HG03342 (cell line): ENCODE measurements at regions not wholly inside any gene's neighbourhood (a gene's known extent, or its start where the extent isn't known, plus 50 kb on each side); places are given as distances from the start of the nearest gene placed in this dataset.

Experiments
- ATAC-seq: cut with Tn5 transposase; IDR thresholded peaks from one replicate; pipeline ENCODE4 v1.9.1; 2021; ENCODE audit warnings: mild to moderate bottlenecking, moderate library complexity; ENCODE audit not compliant: unreplicated experiment

DNA sequence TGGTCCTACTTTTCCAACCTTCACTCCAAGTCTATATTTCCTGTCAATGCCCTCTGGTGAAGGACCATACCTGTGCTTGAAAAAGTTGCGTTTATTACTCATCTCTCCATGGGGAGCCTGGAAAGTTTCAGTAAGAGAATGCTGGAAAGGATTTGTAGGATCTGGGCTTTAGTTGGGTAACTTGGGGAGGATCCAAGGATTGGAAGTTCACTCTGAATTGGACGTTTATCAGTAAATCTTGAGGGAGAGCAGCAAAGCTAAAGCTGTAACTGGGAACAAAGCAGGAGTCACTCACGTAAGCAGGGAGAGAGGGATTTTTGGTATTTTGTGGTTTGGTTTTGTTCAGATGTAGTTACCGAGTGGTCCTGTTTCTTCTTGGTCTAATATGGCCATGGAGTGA, 51.4 kb upstream of the NPVF start:
- no peak for ATAC-seq

DNA sequence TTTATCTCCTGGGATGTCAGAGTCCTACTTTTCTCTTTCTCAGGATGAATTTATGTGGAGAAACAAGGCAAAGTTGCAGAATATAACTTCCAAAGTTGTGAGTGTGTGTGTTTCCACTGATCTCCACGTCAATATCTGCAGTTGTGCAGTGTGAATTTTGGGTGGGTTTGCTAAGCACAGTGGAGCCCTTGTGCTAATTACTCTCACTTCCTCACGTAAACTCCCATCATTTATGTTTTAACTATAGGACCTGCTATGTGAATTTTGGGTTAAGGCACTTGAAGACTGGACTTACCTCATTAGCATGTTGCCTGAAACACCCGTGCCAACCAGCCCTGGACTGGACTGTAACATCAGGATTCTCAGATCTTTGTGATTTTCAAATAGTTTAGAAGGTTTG, 51.9 kb upstream of the NPVF start:
- no peak for ATAC-seq

DNA sequence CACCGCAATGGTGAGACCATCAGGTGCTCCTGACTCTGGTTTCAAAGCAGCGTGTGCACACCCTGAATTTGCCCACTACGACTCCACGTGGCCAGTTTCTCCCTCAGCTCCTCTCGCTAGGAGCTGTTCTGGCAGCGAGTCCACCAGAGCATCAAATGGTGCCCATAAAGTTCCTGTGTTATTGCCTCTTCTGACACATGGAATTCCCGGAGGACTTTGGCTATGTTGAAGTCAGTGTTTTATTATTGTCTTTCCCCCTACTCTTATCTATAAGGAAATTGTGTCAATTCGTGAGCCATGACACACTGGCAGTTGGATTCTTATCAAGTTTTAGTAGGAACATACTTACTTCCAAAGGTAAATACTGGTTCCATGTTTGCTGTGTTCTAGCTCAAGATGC, 53.9 kb upstream of the NPVF start:
- ATAC-seq: no peak

DNA sequence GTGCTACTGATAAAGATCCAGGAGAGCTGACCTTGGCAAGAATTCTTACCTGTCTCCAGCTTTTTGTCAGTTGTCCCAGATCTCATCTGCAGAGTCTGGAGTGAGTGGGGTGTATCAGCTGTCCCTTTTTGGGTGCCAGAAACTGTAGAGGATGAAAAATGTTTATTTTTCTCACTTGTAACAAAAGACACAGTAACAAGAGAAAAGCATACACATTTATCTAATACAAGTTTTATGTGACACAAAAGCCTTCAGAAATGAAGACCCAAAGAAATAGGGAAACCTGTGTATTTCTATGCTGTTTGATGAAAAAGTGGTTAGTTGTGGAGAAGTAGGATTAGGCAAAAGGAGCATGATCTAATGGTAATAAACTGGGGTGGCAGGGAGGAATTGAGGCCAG, 58.5 kb upstream of the NPVF start:
- no peak for ATAC-seq

DNA sequence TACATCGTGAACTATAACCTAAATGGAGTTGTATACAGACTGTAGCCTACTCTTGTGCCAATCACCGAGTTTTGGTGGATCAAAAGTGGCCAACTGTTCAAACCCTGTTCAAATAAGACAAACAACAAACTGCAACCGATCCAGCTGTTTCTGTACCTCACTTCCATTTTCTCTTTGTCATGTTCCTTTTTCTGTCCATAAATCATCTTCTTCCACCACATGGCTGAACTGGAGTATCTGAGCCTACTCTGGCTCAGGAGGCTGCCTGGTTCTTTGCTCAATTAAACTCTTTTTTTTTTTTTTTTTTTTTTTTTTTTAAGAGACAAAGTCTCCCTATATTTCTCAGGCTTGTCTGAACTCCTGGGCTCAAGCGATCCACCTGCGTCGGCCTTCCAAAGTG, 59.0 kb upstream of the NPVF start:
- ATAC-seq: no peak

DNA sequence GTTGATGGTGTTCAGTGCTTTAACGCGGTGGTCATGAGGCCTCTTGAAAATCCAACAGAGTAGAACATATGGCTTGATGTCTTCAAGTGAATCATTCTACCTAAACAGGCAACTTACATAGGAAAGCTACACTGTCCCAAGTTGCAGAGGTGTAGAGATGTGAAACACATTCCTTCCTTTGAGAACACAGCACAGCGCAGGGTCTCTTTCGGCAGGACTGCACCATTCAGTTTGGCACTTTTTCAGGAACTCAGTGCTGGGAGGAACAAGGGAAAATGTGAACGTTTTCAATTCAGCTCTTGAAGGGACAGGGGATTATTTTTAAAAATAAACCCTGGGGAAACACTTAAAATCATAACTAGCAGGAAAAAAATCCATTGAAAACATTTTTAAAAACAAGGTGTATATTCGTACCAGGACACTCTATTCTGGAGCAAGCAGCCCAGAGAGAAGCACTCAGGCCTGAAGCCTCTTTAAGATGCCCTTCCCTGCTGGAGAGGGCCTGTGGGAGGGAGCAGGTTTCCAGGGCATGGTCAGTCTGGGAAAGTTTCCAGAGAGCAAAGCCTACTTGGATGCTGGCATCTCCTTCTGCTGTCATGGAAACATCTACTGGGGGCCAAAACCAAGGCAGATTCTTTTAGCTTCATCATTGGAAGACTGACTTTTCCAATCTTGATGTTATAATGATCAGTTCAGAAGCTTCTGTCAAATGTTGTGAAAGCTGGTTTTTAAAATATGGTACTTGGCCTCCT, 60.4 kb upstream of the NPVF start:
- no peak for ATAC-seq

DNA sequence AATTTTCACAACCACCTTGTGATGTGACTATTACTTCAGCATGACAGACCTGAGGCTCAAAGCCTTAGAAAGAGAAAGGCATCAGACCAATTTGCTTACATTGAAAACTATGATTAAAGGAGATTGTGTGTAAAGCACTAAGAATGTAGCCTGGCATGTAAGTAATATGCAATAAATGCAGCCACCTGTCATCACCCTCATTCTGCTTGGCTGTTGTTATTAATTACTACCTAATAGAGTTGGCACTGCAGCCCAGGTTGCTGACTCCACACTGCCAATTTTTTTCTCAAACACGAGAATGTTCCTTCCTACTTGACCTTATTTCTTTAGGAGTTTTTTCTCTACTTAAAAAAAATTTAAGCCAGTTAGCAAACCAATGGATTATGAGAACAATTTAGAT, 61.2 kb upstream of the NPVF start:
- ATAC-seq: no peak

DNA sequence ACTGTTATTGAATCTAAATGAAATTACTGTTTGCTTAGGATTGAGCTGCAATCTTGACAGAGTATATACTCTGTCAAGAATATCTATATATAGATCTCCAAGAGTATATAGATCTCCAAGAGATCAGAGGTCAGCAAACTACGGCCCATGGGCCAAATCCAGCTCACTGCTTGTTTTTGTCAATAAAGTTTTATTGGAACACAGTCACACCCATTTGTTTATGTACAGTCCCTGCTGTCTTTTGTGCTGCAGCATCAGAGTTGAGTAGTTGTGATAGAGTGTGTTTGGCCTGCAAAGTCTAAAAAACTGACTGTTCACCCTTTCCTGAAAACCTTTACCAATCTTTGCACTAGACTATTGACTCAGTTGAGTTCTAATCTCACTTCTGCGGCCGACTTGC, 66.3 kb upstream of the NPVF start:
- no peak for ATAC-seq

DNA sequence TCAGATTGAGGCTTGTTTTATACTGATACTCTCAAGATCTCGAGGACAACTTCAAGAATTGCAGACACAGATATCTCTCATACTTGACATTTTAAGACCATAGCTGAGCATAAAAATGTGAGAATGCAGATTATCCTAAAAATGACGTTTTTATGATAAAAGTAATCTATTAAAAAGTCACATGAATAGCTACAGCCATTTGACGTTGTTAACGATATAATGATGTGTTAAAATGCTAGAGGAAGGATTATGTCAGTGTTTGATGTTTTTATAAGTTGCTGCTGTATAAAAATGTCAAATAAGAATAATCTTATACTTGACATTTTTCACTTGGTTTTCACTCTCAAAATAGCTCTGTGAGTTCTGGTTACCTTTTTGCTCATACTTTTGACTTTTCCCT, 67.1 kb upstream of the NPVF start:
- no peak for ATAC-seq

DNA sequence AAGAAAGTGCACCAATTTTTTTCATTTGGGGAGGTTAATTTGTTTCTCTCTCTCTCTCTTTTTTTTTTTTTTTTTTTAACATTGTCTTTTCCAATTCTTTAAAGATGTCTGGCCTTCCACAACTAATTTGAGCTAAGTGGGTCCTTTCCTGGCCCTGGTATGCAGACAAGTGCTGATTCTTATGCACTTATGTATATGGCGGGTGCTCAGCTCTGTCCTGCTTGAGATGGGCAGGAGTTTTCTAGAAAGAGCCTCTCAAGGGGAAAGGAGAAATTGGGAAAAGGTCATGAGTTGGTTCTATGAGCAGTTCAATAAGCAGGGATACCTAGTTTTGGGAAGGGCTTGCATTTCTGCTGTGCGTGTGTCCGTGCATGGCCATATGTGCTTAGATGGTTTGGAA, 67.8 kb upstream of the NPVF start:
- no peak for ATAC-seq

DNA sequence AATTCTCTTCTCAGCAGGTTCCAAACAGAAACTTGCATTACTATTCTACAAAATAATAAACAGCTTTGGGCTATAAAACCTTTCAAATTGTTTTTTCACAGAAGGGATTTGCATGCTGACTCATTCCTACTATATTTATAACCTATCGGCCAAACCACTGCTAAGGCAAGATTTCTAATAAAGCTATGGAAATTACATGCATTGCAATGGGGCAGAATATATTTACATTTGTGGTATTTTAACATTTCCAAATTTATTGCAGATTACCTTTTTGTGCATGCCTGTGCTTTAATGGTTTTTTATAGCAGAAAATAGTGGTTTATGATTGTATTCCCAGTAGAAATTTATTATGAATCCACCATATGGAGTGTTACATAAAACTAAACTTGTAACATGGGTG, 69.0 kb upstream of the NPVF start:
- no peak for ATAC-seq

DNA sequence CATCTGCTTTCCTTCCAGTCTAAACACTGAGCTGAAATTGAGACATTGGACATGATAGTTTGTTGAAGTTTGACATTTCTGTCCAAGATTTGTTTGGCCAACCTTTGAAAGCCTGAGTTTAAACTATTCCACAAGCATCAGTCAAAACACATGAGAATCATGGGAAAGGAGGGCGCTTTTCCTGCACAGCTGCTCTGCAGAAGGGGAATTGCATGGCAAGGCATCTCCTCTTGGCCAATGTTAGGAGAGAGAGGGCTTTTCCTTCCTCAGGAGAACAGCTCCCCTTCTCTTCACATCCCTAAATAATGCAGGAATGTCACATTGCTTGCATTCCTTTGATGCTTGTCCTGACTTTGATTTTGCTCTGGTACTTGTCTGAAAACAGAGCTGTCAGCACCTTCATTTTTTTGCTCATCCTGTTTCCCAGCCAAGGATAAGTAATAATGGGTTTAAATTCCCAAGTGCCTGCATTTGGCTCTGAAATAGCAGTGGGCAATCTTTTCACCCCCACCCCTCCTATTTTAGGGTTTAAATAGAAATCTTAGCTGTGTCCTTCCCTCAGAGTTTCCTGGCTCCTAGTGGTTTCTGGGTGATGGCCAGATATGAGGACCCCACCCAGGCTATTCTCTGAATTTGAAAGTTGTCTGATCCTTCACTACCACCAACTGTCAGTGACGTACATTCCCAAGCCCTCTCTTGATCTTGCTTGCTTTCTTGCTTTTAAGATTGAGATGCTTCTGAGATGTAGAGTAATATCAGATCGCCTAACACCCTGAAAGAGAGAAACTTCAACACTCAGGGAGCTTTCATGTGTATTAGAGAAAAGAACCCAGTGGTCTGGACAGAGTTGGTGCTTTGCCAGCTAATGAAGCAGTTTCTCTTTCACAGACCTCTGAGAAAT, 75.2 kb upstream of the NPVF start:
- no peak for ATAC-seq

DNA sequence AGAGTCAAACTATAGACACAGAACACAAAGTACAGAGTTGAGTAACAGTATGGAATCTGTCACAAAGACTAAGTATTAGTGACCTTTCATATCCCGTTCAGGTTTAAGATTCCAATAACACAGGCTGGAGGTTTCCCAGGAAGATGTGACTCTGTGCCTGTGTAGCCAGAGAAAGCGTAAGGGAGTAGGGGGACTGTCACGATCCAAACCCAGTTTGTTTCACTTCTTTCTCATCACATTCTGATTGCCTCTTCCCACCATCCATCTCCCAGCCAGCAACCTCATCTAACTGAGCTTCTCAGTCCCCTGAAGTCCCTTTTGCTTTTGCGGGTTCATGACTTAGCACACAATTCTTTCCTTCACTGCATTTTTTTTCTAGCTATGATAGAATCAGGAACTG, 76.4 kb upstream of the NPVF start:
- ATAC-seq: no peak

DNA sequence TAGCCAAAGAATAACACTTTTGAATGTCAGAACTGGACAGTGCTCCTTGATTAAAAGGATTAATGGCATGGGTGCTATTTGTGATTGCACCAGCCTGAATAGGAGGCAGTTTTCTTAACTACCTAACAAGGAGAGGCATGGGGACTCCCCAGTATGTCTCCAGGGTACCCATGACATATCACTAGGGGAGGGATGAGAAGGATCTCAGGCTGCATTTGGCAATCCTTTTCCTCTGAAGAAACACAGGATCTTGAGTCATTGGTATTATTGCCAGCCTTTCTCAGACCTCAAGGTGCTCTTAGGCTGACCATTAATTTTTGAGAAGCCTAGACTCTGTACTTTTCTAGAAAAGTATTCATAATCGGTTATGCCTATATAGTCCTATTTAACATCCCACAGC, 77.5 kb upstream of the NPVF start:
- no peak for ATAC-seq

DNA sequence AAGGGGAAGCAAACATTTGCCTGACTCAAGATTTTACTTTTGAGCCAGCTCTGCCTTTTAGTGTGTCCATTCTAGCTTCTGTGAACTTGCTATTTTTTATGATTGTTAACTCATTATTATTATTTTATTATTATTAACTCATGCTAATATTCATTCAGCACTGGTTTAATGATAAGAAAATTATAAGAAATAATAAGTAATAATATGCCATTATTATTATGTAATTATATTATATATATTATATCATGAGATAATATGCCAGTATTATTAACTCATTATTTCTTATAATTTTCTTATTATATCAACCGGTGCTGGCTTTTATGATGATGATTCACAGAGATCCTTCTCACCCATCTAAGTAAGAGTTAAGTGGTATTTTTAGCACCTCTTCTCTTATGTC, 79.3 kb upstream of the NPVF start:
- no peak for ATAC-seq

DNA sequence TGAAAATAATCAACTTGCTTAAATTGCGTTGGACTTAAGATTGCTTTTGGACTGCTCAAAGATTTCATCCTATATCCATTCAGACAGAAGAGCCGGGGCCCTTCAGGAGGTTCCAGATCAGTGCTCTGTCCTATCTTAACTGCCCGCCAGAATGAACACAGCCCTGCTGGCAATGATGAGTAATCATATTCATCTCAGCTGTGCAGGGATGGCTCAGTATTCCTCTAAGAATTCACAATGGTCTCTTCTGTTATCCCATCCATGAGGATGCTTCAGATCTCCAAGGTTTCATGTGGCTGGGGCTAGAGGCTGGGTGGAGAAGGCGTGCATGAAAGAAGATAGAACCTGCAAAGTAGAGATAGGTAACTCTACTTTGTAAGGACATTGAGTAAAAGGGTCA, 80.0 kb upstream of the NPVF start:
- ATAC-seq: no peak

DNA sequence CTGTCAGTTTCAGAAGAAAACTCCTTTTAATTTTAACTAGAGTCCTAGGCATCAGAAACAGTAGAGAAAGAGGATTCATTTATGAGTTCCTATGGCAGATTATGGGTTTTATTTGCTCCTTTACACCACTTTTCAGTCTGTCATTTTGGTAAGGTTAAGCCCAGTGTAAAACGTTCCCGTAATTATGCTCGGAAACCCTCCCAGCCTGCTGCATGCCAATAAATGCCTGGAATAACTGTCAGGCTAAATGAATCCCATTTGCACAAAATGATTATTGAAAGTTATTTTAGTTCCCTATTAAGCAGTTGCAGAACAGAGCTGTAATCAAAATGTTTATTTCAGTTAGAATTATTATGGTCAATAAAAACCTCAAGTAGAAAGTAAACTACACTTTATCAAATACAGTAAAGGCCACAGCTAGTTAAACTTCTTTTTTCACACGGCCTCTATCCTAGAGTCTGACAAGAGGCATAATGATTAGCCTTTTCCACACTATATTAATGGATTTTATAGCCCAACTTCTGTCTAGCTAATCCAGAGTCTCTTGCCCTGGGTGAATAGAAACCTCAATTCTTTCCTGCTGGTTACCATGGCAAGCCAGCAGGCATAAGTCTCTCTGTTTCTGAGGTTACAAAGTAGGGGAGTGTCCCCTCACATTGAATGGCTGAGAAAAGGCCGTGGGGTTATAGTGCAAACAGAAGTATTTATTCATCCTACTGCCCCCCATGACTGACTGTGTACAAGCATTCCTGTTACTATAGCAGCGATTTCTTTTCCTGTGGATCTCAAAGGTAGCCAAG, 80.8 kb upstream of the NPVF start:
- ATAC-seq: no peak

DNA sequence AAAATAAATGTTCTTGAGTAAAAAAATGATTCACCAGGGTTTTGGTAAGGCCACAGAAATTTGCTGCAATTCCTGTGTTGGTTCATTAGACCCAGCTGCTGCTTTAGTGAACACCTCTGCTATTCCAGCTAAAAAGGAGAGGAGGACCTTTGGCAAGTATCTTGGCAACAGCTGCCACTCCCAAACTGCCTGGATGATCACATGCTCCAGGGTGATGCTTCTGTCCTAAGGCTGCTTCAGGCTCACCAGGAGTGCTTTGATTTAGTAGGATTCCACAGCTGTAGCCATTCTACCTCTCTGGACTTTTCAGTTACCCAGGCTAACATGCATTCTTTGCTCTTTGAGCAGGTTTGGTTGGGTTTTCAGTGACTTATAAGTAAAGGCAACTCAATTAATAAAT, 82.6 kb upstream of the NPVF start:
- ATAC-seq: no peak

DNA sequence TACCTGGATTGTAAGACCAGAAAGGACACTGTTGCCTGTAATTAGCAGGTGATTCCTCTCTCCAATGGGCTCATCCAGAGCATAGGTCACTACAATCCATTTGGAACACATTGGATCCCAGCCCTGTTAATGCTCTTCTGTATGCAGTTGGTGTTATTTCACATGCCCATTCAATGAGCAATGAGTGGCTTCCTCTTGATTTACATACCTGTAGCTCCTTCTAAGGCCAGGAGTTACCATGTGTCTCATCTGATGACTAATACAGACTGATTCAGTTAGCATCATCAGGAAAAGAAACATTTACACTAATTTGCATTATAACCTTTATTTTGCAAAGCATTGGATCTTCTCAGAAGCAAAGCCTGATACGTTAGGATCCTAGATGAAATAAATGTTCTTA, 83.1 kb upstream of the NPVF start:
- no peak for ATAC-seq

DNA sequence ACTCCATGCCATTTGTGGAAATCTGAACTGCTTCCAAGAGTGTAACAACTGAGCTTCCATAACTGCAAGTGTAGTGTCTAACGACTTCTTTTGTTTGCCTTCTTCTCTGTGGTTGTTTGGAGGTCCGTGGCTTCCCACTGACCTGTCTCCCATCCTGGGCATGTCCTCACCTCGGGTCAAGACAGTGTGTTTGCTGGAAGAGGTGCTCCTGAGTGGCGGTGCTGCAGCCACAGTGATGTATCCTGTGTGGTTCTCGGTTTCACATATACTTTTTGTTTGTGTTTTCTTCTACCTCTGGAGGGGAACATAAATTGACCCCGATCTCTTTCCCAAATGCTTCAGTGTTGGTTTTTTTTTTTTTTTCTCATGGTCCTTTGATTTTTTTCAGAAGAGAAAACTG, 84.7 kb upstream of the NPVF start:
- ATAC-seq: no peak

DNA sequence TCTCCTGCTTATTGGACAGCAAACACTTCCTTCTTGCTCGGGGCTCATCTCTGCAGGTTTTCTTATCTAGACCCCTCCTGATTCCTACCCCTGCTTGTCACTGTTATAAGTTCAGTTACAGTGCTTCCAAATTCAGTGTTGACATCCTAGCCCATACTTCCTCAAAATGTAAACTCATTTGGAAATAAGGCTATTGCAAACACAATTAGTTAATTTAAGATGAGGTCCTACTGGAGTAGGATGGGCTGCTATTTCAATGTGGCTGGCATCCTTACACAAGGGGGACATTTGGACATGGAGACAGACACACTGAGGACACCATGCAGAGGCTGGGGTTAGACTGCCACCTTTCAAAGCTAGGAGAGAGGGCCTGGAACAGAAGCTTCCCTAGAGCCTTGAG, 85.2 kb upstream of the NPVF start:
- no peak for ATAC-seq
